ENCODE measurements at regions not wholly inside any gene's neighbourhood (a gene's known extent, or its start where the extent isn't known, plus 50 kb on each side); places are given as distances from the start of the nearest gene placed in this dataset.

- FAIRE-seq: no peak
- intact Hi-C loops (cut with DNase I): loop anchor here in 2 of 3 donors (5.0 to 10.0 kb wide), 2 partner anchors 1420 to 1422 kb away; no protein-coding TSS in a partner anchor
- no peak for TF ChIP-seq CTCF (IDR thresholded peaks at IDR 0.05)
Observed at GRCh38 chr13:22934744-22935523, 245.8 kb upstream of the SGCG start.

GRCh38 chr13:22936228-22936627, 244.6 kb upstream of the SGCG start:
- DNase-seq: no peak
- H3K4me1 ChIP-seq: no peaks in the 10 kb centered on the region
- 58 to 59% methylated on average over 11 of the region's 11 CpGs for WGBS, 2 donors
- no peak for FAIRE-seq
- H3K9me3 ChIP-seq: no peaks in the 10 kb centered on the region
- no peak overlapping the region for H3K4me3 ChIP-seq
- ATAC-seq: no peak
- no peaks in the 10 kb centered on the region for H3K27me3 ChIP-seq
- H3K36me3 ChIP-seq: no peaks in the 10 kb centered on the region
- intact Hi-C loops (cut with DNase I): loop anchor here in 1 of 3 donors (10.0 kb wide), 1 partner anchor 1419 kb away; no protein-coding TSS in a partner anchor
- TF ChIP-seq CTCF (IDR thresholded peaks at IDR 0.05): no peak
- H3K27ac ChIP-seq: no peak overlapping the region

More at GRCh38 chr13:22934744-22935523, 245.8 kb upstream of the SGCG start:
- DNase-seq (peak in 1 of 6 donors; percentile 62), ATAC-seq (no peak)
- Histone ChIP-seq H3K4me1 (no peaks in the 10 kb centered on the region), H3K4me3 (no peak overlapping the region), H3K27ac (no peak overlapping the region), H3K36me3 (no peaks in the 10 kb centered on the region), H3K27me3 (no peaks in the 10 kb centered on the region), H3K9me3 (no peaks in the 10 kb centered on the region)
- 76 to 87% methylated on average over 24 to 25 of the region's 25 CpGs for WGBS, 2 donors

GRCh38 chr13:22937241-22937640, 243.5 kb upstream of the SGCG start:
- Histone ChIP-seq H3K4me3 (no peak overlapping the region), H3K27ac (no peak overlapping the region), H3K36me3 (no peaks in the 10 kb centered on the region), H3K4me1 (no peaks in the 10 kb centered on the region), H3K9me3 (no peaks in the 10 kb centered on the region), H3K27me3 (no peaks in the 10 kb centered on the region)
- WGBS, 2 donors: 62 to 74% methylated on average over 13 of the region's 13 CpGs
- no peak for TF ChIP-seq CTCF (IDR thresholded peaks at IDR 0.05)
- DNase-seq (no peak), FAIRE-seq (no peak), ATAC-seq (no peak)
- intact Hi-C loops (cut with DNase I): loop anchor here in 1 of 3 donors (10.0 kb wide), 1 partner anchor 1418 kb away; no protein-coding TSS in a partner anchor

GRCh38 chr13:22937953-22938352, 242.8 kb upstream of the SGCG start:
- Histone ChIP-seq H3K4me3 (no peak overlapping the region), H3K27ac (no peak overlapping the region), H3K4me1 (no peaks in the 10 kb centered on the region), H3K27me3 (no peaks in the 10 kb centered on the region), H3K36me3 (no peaks in the 10 kb centered on the region), H3K9me3 (no peaks in the 10 kb centered on the region)
- WGBS, 2 donors: 76 to 87% methylated on average over 5 of the region's 5 CpGs
- no peak for TF ChIP-seq CTCF (IDR thresholded peaks at IDR 0.05)
- ATAC-seq (no peak), FAIRE-seq (no peak), DNase-seq (no peak)
- intact Hi-C loops (cut with DNase I): loop anchor here in 1 of 3 donors (10.0 kb wide), 1 partner anchor 1417 kb away; no protein-coding TSS in a partner anchor

GRCh38 chr13:22938576-22938975, 242.2 kb upstream of the SGCG start:
- ATAC-seq (no peak), DNase-seq (peak in 1 of 6 donors; percentile 62), FAIRE-seq (no peak)
- no peaks in the 10 kb centered on the region for H3K9me3 ChIP-seq
- no peaks in the 10 kb centered on the region for H3K27me3 ChIP-seq
- WGBS, 2 donors: 86 to 88% methylated on average over 17 to 22 of the region's 22 CpGs
- no peak overlapping the region for H3K4me3 ChIP-seq
- no peak for TF ChIP-seq CTCF (IDR thresholded peaks at IDR 0.05)
- H3K36me3 ChIP-seq: no peaks in the 10 kb centered on the region
- intact Hi-C loops (cut with DNase I): loop anchor here in 1 of 3 donors (10.0 kb wide), 1 partner anchor 1416 kb away; no protein-coding TSS in a partner anchor
- H3K27ac ChIP-seq: no peak overlapping the region
- no peaks in the 10 kb centered on the region for H3K4me1 ChIP-seq
